ENCODE measurements at regions not wholly inside any gene's neighbourhood (a gene's known extent, or its start where the extent isn't known, plus 50 kb on each side); places are given as distances from the start of the nearest gene placed in this dataset.

DNA sequence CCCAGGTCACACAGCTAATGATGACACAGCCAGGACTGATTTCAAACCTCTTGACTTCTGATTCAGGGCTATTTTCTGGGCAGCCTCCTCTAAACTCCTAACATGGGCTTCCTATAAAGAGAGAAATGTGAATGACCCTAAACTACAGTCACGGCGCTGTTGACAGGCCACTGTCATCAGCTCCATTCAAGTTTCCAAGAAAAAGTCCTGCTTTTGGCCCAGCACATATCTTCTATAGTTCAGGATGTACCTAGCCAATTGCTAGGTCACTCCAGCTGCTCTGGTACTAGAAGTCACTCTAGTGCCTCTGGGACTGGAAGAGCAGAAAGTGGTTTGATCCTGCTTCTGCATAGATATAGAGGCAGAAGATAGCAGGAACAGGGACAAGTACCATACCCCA, 64.9 kb upstream of the TARS1 start:
- no peaks in the 10 kb centered on the region for H3K9me3 ChIP-seq (ENCODE audit: insufficient read depth, low read length)
- H3K4me1 ChIP-seq (ENCODE audit: insufficient read depth, insufficient read length), result no peaks in the 10 kb centered on the region
- H3K27me3 ChIP-seq (ENCODE audit: insufficient read depth, insufficient read length), result no peaks in the 10 kb centered on the region
- no peak overlapping the region for H3K9ac ChIP-seq (ENCODE audit: insufficient read length, low read depth)
- no peak for TF ChIP-seq ZNF274 (IDR thresholded peaks at IDR 0.05; ENCODE audit: low read depth, low read length)
- no peak for TF ChIP-seq YY1 (IDR thresholded peaks at IDR 0.05; ENCODE audit: insufficient read depth, insufficient read length)
- TF ChIP-seq SUZ12 (IDR thresholded peaks at IDR 0.05; ENCODE audit: extremely low read depth, insufficient read depth, insufficient read length), result no peak
- H3K4me3 ChIP-seq (ENCODE audit: insufficient read length, low read depth), result no peak overlapping the region
- DNase-seq (ENCODE audit: low read depth, low spot score), result no peak
- no peaks in the 10 kb centered on the region for H3K36me3 ChIP-seq (ENCODE audit: insufficient read depth, insufficient read length, low read length)

DNA sequence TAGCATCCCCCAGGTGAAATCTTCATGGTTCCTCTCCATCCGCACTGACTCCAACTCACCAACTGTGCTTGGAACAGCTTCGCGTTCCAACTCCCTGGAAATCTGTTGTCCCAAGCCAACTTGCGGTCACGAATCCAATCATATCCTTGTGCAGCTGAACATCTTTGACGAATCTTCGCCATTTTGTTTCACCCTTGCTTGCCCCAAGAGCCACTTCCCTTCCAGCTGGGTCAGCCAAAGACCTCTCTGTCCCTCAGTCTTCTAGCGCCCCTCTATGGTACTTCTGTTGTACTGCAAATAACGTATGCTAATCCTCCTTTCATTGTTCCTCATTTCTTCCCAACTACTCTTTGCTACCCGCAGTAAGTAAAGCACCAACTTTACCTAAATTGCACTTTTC, 61.0 kb upstream of the TARS1 start:
- TF ChIP-seq ZNF274 (IDR thresholded peaks at IDR 0.05; ENCODE audit: low read depth, low read length), result no peak
- no peak for TF ChIP-seq YY1 (IDR thresholded peaks at IDR 0.05; ENCODE audit: insufficient read depth, insufficient read length)
- TF ChIP-seq SUZ12 (IDR thresholded peaks at IDR 0.05; ENCODE audit: extremely low read depth, insufficient read depth, insufficient read length), result no peak
- peaks cover 2% of the 10 kb centered on the region; the same call in 1 of the 2 replicates for H3K9me3 ChIP-seq (ENCODE audit: insufficient read depth, low read length)
- no peaks in the 10 kb centered on the region for H3K36me3 ChIP-seq (ENCODE audit: insufficient read depth, insufficient read length, low read length)
- peak; percentile 52 for DNase-seq (ENCODE audit: low read depth, low spot score)
- H3K9ac ChIP-seq (ENCODE audit: insufficient read length, low read depth), result no peak overlapping the region
- no peak overlapping the region for H3K4me3 ChIP-seq (ENCODE audit: insufficient read length, low read depth)
- no peaks in the 10 kb centered on the region for H3K4me1 ChIP-seq (ENCODE audit: insufficient read depth, insufficient read length)
- H3K27me3 ChIP-seq (ENCODE audit: insufficient read depth, insufficient read length), result no peaks in the 10 kb centered on the region

DNA sequence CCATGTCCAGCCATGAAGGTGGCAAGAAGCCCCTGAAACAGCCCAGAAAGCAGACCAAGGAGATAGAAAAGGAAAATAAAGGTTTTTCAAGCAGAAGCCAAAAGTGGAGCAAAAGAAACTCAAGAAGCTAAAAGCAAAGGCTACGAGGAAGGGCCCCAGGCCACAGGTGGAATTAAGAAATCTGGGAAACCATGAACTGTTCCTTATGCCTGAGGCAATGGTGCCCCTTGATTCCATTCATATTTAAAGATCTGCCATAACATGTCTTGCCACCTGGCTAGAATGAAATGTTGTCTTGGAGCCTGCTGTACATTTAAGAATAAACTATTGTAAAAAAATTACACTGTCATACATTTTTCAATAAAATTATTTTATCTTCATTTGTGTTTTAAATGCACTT, 59.5 kb upstream of the TARS1 start:
- no peak for DNase-seq (ENCODE audit: low read depth, low spot score)
- Histone ChIP-seq H3K9ac (ENCODE audit: insufficient read length, low read depth) (no peak overlapping the region), H3K4me1 (ENCODE audit: insufficient read depth, insufficient read length) (no peaks in the 10 kb centered on the region), H3K36me3 (ENCODE audit: insufficient read depth, insufficient read length, low read length) (no peaks in the 10 kb centered on the region), H3K27me3 (ENCODE audit: insufficient read depth, insufficient read length) (no peaks in the 10 kb centered on the region), H3K4me3 (ENCODE audit: insufficient read length, low read depth) (no peak overlapping the region), H3K9me3 (ENCODE audit: insufficient read depth, low read length) (peaks cover 14% of the 10 kb centered on the region; the same call in 1 of the 2 replicates)
- no peak for TF ChIP-seq ZNF274 (IDR thresholded peaks at IDR 0.05; ENCODE audit: low read depth, low read length)
- TF ChIP-seq YY1 (IDR thresholded peaks at IDR 0.05; ENCODE audit: insufficient read depth, insufficient read length), result no peak
